A549 (cell line): ENCODE measurements at regions not wholly inside any gene's neighbourhood (a gene's known extent, or its start where the extent isn't known, plus 50 kb on each side); places are given as distances from the start of the nearest gene placed in this dataset.

Experiments
- ATAC-seq, 2 experiments: fragments of 200-7000 bp in 1 of 2; fragments of >200 bp in 1 of 2; cut with Nextera tagmentation in 1 of 2; cut with Tn5 transposase in 1 of 2; 3 replicates each; pipeline versions ENCODE4 v1.8.0 to v1.9.1; 2018 to 2020; ENCODE audit warnings: mild to moderate bottlenecking in 1 of 2, moderate library complexity in 1 of 2
- CTCF ChIA-PET: fragments of 300-600 bp; sonication (Branson Sonifier 250); formaldehyde crosslinking; extraction: SDS; loops from one replicate; lab custom pipeline; 2021; ENCODE audit warnings: antibody characterized with exemption, inconsistent platforms; lab: Yijun Ruan, JAX
- POLR2A ChIA-PET: fragments of 350-600 bp; formaldehyde crosslinking; extraction: SDS; loops from one replicate; lab custom pipeline; 2021; ENCODE audit warnings: antibody characterized with exemption, inconsistent platforms; lab: Yijun Ruan, JAX
- DNase-seq, 2 experiments: peaks; one replicate each; pipeline versions ENCODE4 v3.0.0 to v3.0.0-alpha.2; 2011 to 2016; ENCODE audit warnings: low read depth in 1 of 2, low spot score in 1 of 2
- FAIRE-seq: peaks from 2 replicates; lab custom pipeline; 2011; peaks lifted over from hg19 to GRCh38; lab: Jason Lieb, UNC
- H3K27ac ChIP-seq, 2 experiments: fragments of >200 bp; sonication (Bioruptor Twin); formaldehyde crosslinking; 3 replicates each; pipeline ENCODE4 v1.5.1; 2016 to 2017
- H3K4me1 ChIP-seq: fragments of >200 bp; sonication (Bioruptor Twin); formaldehyde crosslinking; 3 replicates; pipeline ENCODE4 v1.6.1; 2016
- H3K4me2 ChIP-seq: fragments of >200 bp; sonication (Bioruptor Twin); formaldehyde crosslinking; 3 replicates; pipeline ENCODE4 v1.6.1; 2016
- H3K4me3 ChIP-seq: fragments of >200 bp; sonication (Bioruptor Twin); formaldehyde crosslinking; 3 replicates; pipeline ENCODE4 v1.5.1; 2016
- H3K9me3 ChIP-seq: fragments of >200 bp; sonication (Bioruptor Twin); formaldehyde crosslinking; 3 replicates; pipeline ENCODE4 v1.6.1; 2016
- CBX2 ChIP-seq: fragments of 200-600 bp; sonication (generic); IDR thresholded peaks from 2 replicates; pipeline ENCODE4 v1.6.1; 2016; ENCODE audit warnings: low read depth, mild to moderate bottlenecking, borderline replicate concordance
- CEBPB ChIP-seq, 2 experiments: fragments of >200 bp in 1 of 2; sonication (Bioruptor Twin) in 1 of 2; formaldehyde crosslinking in 1 of 2; IDR thresholded peaks; 2 replicates each; pipeline ENCODE4 v1.6.1; 2012 to 2016
- CHD2 ChIP-seq: fragments of 150-350 bp; IDR thresholded peaks from 2 replicates; pipeline ENCODE4 v1.6.1; 2014; ENCODE audit warnings: low read length; ENCODE audit not compliant: partially characterized antibody
- EHF ChIP-seq: fragments of 250-450 bp; sonication (Bioruptor Pico); IDR thresholded peaks from 2 replicates; pipeline ENCODE4 v1.5.0; 2020; ENCODE audit warnings: mild to moderate bottlenecking
- ESRRA ChIP-seq: fragments of 150-350 bp; IDR thresholded peaks from 2 replicates; pipeline ENCODE4 v1.6.1; 2014; ENCODE audit warnings: mild to moderate bottlenecking, low read length, borderline replicate concordance
- FOSB ChIP-seq: fragments of 250-450 bp; sonication (Bioruptor Pico); IDR thresholded peaks from 2 replicates; pipeline ENCODE4 v1.5.0; 2020; ENCODE audit warnings: mild to moderate bottlenecking, moderate library complexity
- FOSL2 ChIP-seq, 2 experiments: fragments of 450-650 bp in 1 of 2; fragments of >200 bp in 1 of 2; sonication (Bioruptor Twin) in 1 of 2; formaldehyde crosslinking; IDR thresholded peaks; 2 replicates each; pipeline versions ENCODE4 v1.5.0 to v1.6.1; 2016 to 2020; ENCODE audit warnings: mild to moderate bottlenecking in 1 of 2, moderate library complexity in 1 of 2
- HOXB13 ChIP-seq: fragments of 250-450 bp; sonication (Bioruptor Pico); IDR thresholded peaks from 2 replicates; pipeline ENCODE4 v1.5.0; 2020; ENCODE audit warnings: low read depth, mild to moderate bottlenecking, moderate library complexity
- KDM1A ChIP-seq: fragments of 200-600 bp; sonication (generic); IDR thresholded peaks from 2 replicates; pipeline ENCODE4 v1.6.1; 2016; ENCODE audit warnings: low read depth, mild to moderate bottlenecking
- MAFK ChIP-seq: fragments of 450-650 bp; IDR thresholded peaks from 2 replicates; pipeline ENCODE4 v1.6.1; 2014; ENCODE audit not compliant: partially characterized antibody
- MAZ ChIP-seq: fragments of 150-350 bp; IDR thresholded peaks from 2 replicates; pipeline ENCODE4 v1.6.1; 2014; ENCODE audit warnings: antibody characterized with exemption, low read depth, low read length, borderline replicate concordance
- NFE2L2 ChIP-seq: fragments of 150-350 bp; conservative IDR thresholded peaks from 2 replicates; pipeline ENCODE4 v1.6.1; 2014; ENCODE audit warnings: low read length
- NPAS2 ChIP-seq: fragments of 250-450 bp; sonication (Bioruptor Pico); IDR thresholded peaks from 2 replicates; pipeline ENCODE4 v1.8.0; 2022; ENCODE audit warnings: mild to moderate bottlenecking, moderate library complexity, borderline replicate concordance
- NR3C1 ChIP-seq: fragments of >200 bp; sonication (Bioruptor Twin); formaldehyde crosslinking; IDR thresholded peaks from 3 replicates; pipeline ENCODE4 v1.6.1; 2017
- RAD21 ChIP-seq, 2 experiments: fragments of >200 bp in 1 of 2; sonication (Bioruptor Twin) in 1 of 2; formaldehyde crosslinking in 1 of 2; IDR thresholded peaks in 1 of 2; conservative IDR thresholded peaks in 1 of 2; 2 replicates in 1 of 2; 3 replicates in 1 of 2; pipeline ENCODE4 v1.6.1; 2012 to 2018; ENCODE audit warnings: inconsistent platforms in 1 of 2
- RCOR1 ChIP-seq: fragments of 150-350 bp; IDR thresholded peaks from 2 replicates; pipeline ENCODE4 v1.6.1; 2014; ENCODE audit warnings: antibody characterized with exemption, low read length, low read depth
- SMC3 ChIP-seq: fragments of >200 bp; sonication (Bioruptor Twin); formaldehyde crosslinking; IDR thresholded peaks from 3 replicates; pipeline ENCODE4 v1.6.1; 2018; ENCODE audit warnings: inconsistent platforms
- TFCP2L1 ChIP-seq: fragments of 250-450 bp; sonication (Bioruptor Pico); IDR thresholded peaks from 2 replicates; pipeline ENCODE4 v1.5.0; 2021; ENCODE audit warnings: mild to moderate bottlenecking
- TP53 ChIP-seq: fragments of 250-450 bp; sonication (Bioruptor Pico); IDR thresholded peaks from 2 replicates; pipeline ENCODE4 v1.5.0; 2021; ENCODE audit warnings: mild to moderate bottlenecking, moderate library complexity
- WGBS: methylation state at CpG from one replicate; pipeline ENCODE4 v1.1.6; 2017; ENCODE audit errors: missing lambda C conversion rate; 5-methylcytosine and 5-hydroxymethylcytosine counted together
- TF ChIP-seq, protein P1 (sequence below): fragments of 200-600 bp; sonication (generic); IDR thresholded peaks from 2 replicates; pipeline ENCODE4 v1.6.1; 2016; ENCODE audit warnings: antibody characterized with exemption, mild to moderate bottlenecking, moderate library complexity
- TF ChIP-seq, protein P2 (sequence below): fragments of >200 bp; sonication (Bioruptor Twin); formaldehyde crosslinking; IDR thresholded peaks from 3 replicates; pipeline ENCODE4 v1.5.1; 2016
- TF ChIP-seq, protein P3 (sequence below): fragments of >200 bp; sonication (Bioruptor Twin); formaldehyde crosslinking; IDR thresholded peaks from 3 replicates; pipeline ENCODE4 v1.6.1; 2016

DNA sequence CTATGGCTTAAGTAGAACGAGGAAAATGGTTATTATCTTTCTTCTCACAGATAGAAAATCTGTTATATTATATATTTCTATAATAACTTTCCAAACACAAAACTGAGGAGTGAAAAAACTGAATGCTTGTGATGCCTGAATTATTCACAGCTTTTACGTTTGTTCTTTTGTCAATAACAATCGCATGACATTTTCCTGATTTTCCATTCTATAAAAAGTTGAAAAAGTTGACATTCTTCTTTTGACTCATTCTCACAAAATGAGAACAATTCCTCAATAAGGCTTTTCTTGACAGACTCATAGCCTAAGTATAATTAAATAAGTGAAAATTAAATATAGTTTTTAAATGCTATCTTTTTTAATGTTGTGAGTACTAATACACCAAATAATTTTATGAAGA lies 288.8 kb upstream of the TGFBR2 start:
- no peaks in the 10 kb centered on the region for H3K4me1 ChIP-seq
- no peak for FAIRE-seq
- ChIA-PET POLR2A (no interaction called here), CTCF (no interaction called here)
- no peak overlapping the region for H3K4me3 ChIP-seq
- no peak overlapping the region for H3K27ac ChIP-seq
- no peak for DNase-seq
- TF ChIP-seq MAZ: no peak
- no peak for TF ChIP-seq NFE2L2
- TF ChIP-seq NPAS2 (CRISPR knock-in tag): no peak
- TF ChIP-seq, protein P1, sequence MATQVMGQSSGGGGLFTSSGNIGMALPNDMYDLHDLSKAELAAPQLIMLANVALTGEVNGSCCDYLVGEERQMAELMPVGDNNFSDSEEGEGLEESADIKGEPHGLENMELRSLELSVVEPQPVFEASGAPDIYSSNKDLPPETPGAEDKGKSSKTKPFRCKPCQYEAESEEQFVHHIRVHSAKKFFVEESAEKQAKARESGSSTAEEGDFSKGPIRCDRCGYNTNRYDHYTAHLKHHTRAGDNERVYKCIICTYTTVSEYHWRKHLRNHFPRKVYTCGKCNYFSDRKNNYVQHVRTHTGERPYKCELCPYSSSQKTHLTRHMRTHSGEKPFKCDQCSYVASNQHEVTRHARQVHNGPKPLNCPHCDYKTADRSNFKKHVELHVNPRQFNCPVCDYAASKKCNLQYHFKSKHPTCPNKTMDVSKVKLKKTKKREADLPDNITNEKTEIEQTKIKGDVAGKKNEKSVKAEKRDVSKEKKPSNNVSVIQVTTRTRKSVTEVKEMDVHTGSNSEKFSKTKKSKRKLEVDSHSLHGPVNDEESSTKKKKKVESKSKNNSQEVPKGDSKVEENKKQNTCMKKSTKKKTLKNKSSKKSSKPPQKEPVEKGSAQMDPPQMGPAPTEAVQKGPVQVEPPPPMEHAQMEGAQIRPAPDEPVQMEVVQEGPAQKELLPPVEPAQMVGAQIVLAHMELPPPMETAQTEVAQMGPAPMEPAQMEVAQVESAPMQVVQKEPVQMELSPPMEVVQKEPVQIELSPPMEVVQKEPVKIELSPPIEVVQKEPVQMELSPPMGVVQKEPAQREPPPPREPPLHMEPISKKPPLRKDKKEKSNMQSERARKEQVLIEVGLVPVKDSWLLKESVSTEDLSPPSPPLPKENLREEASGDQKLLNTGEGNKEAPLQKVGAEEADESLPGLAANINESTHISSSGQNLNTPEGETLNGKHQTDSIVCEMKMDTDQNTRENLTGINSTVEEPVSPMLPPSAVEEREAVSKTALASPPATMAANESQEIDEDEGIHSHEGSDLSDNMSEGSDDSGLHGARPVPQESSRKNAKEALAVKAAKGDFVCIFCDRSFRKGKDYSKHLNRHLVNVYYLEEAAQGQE: no peak
- TF ChIP-seq MAFK: no peak
- no peak for TF ChIP-seq RCOR1
- TF ChIP-seq TFCP2L1 (CRISPR knock-in tag): no peak
- no peak for TF ChIP-seq KDM1A
- no peak for TF ChIP-seq CBX2
- TF ChIP-seq TP53 (CRISPR knock-in tag): no peak
- no peak for TF ChIP-seq NR3C1
- TF ChIP-seq FOSB (CRISPR knock-in tag): no peak
- no peak for TF ChIP-seq EHF
- H3K9me3 ChIP-seq: peaks cover 23% of the 10 kb centered on the region; the same call in 1 of the 3 replicates
- H3K4me2 ChIP-seq: no peak overlapping the region
- no peak for ATAC-seq
- 81% methylated on average over 3 of the region's 3 CpGs for WGBS

DNA sequence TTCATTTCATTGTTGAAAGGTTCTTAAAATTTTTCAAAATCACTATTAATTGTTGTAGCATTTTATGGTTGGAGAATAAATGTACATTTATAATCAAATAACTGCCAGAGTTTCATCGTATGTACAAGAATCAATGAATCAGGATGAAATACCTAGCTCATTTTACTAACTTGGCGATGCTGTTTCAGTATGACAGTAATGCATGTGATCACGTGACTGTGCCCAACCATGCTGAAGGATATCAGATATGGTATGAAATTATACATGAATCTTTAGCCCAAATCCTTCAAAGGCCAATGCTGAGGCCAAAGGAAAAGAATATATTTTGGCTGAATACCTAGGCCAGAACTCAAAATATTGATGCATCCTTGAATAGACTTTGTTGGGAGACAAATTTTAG lies 288.3 kb upstream of the TGFBR2 start:
- ATAC-seq (no peak), FAIRE-seq (peak; percentile 87), DNase-seq (no peak)
- ChIA-PET POLR2A (no interaction called here), CTCF (no interaction called here)
- no peak for TF ChIP-seq NR3C1
- TF ChIP-seq NPAS2 (CRISPR knock-in tag): no peak
- no peak for TF ChIP-seq TP53 (CRISPR knock-in tag)
- TF ChIP-seq CHD2: no peak
- WGBS: 87% methylated on average over 3 of the region's 3 CpGs
- Histone ChIP-seq H3K9me3 (peaks cover 27% of the 10 kb centered on the region; the same call in 1 of the 3 replicates), H3K27ac (no peak overlapping the region), H3K4me2 (no peak overlapping the region), H3K4me3 (no peak overlapping the region), H3K4me1 (no peaks in the 10 kb centered on the region)

DNA sequence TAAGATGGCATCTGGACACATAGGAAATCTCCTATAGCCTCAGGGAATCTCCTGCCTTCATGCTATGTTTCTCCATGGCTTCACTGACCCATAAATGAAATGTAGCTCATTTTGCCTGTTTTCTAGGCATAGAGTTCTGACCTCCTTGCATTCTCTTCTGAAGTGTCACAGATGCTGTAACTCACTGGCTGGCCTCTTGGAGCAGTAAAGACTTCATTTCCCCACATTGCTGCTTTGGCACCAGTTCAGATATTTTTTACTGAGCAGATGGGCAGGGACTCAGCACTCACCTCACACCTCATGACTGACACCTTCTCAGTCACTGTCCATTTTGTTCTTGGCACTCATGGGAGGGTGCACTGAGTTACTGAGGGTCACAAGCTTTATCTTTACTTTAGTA lies 286.7 kb upstream of the TGFBR2 start:
- Histone ChIP-seq H3K9me3 (peaks cover 27% of the 10 kb centered on the region; the same call in 1 of the 3 replicates), H3K4me1 (peaks cover 8% of the 10 kb centered on the region), H3K4me2 (no peak overlapping the region), H3K27ac (peak overlapping the region in 1 of 2 experiments; percentile 46; a peak in 3 of 6 replicates), H3K4me3 (no peak overlapping the region)
- TF ChIP-seq HOXB13 (no peak), RAD21 (conservative IDR thresholded peaks at IDR 0.05 in 1 of 2, IDR thresholded peaks at IDR 0.05 in 1 of 2) (peak in 1 of 2 experiments; percentile 47; a peak in 3 of 5 replicates), MAZ (no peak), TFCP2L1 (CRISPR knock-in tag) (no peak), ESRRA (no peak), FOSL2 (IDR thresholded peaks at IDR 0.05) (no peak), FOSL2 (CRISPR knock-in tag; IDR thresholded peaks at IDR 0.05) (peak; percentile 33; the same call in 1 of the 2 replicates), CEBPB (IDR thresholded peaks at IDR 0.05) (no peak), TP53 (CRISPR knock-in tag) (no peak), SMC3 (peak; percentile 33; the same call in 1 of the 3 replicates)
- TF ChIP-seq, protein P2, sequence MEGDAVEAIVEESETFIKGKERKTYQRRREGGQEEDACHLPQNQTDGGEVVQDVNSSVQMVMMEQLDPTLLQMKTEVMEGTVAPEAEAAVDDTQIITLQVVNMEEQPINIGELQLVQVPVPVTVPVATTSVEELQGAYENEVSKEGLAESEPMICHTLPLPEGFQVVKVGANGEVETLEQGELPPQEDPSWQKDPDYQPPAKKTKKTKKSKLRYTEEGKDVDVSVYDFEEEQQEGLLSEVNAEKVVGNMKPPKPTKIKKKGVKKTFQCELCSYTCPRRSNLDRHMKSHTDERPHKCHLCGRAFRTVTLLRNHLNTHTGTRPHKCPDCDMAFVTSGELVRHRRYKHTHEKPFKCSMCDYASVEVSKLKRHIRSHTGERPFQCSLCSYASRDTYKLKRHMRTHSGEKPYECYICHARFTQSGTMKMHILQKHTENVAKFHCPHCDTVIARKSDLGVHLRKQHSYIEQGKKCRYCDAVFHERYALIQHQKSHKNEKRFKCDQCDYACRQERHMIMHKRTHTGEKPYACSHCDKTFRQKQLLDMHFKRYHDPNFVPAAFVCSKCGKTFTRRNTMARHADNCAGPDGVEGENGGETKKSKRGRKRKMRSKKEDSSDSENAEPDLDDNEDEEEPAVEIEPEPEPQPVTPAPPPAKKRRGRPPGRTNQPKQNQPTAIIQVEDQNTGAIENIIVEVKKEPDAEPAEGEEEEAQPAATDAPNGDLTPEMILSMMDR: peak; percentile 11; the same call in 1 of the 3 replicates
- TF ChIP-seq, protein P3, sequence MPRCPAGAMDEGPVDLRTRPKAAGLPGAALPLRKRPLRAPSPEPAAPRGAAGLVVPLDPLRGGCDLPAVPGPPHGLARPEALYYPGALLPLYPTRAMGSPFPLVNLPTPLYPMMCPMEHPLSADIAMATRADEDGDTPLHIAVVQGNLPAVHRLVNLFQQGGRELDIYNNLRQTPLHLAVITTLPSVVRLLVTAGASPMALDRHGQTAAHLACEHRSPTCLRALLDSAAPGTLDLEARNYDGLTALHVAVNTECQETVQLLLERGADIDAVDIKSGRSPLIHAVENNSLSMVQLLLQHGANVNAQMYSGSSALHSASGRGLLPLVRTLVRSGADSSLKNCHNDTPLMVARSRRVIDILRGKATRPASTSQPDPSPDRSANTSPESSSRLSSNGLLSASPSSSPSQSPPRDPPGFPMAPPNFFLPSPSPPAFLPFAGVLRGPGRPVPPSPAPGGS: no peak
- FAIRE-seq: no peak
- CTCF ChIA-PET: interaction anchor here (1.0 to 1.7 kb wide), 5 partner anchors 9 to 374 kb away, joined by 3 to 7 read pairs (median 3); no protein-coding TSS in a partner anchor
- peak; percentile 14 to 71 for DNase-seq
- ATAC-seq: peak; percentile 64 to 80; a peak in 5 of 6 replicates
- POLR2A ChIA-PET: no interaction called here
